ENCODE measurements at regions not wholly inside any gene's neighbourhood (a gene's known extent, or its start where the extent isn't known, plus 50 kb on each side); places are given as distances from the start of the nearest gene placed in this dataset.

DNA sequence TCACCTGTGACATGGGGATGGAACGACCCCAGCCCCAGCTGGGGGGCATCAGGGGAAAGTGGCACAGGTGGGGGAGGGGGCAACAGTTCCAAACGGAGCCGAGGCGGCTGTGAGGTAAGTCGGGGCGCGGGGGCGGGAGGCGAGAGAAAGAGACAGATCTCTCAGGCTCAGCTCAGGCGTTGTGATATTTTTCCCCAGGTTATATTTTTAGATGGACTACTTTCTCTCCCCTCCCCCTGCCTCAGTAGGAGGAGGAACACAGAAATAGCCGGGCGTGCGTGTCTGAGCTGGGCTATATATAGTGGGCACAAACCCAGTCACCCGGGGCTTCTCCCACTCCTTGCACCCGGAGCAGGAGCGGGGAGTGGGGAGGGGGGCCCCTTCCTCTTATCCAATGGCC is 91.0 kb upstream of the LINGO1 start:
- H3K27me3 ChIP-seq: peaks cover 0 to 10% (median 0%) of the 10 kb centered on the region in 9 donors
- H3K9me3 ChIP-seq: no peaks in the 10 kb centered on the region
- ATAC-seq (peak in 3 of 4 donors; percentile 35 to 75 (median 69)), DNase-seq (peak in 1 of 5 donors; percentile 39)
- intact Hi-C loops (cut with DNase I): no loop called here
- no peak overlapping the region for H3K27ac ChIP-seq
- WGBS, 4 donors: 35 to 66% (median 54%) methylated on average over 16 of the region's 16 CpGs
- H3K36me3 ChIP-seq: no peaks in the 10 kb centered on the region
- no peak overlapping the region for H3K4me3 ChIP-seq
- TF ChIP-seq CTCF (IDR thresholded peaks at IDR 0.05) (no peak), POLR2A (IDR thresholded peaks at IDR 0.05) (no peak)
- H3K4me1 ChIP-seq: peaks cover 0 to 7% (median 0%) of the 10 kb centered on the region in 12 donors

DNA sequence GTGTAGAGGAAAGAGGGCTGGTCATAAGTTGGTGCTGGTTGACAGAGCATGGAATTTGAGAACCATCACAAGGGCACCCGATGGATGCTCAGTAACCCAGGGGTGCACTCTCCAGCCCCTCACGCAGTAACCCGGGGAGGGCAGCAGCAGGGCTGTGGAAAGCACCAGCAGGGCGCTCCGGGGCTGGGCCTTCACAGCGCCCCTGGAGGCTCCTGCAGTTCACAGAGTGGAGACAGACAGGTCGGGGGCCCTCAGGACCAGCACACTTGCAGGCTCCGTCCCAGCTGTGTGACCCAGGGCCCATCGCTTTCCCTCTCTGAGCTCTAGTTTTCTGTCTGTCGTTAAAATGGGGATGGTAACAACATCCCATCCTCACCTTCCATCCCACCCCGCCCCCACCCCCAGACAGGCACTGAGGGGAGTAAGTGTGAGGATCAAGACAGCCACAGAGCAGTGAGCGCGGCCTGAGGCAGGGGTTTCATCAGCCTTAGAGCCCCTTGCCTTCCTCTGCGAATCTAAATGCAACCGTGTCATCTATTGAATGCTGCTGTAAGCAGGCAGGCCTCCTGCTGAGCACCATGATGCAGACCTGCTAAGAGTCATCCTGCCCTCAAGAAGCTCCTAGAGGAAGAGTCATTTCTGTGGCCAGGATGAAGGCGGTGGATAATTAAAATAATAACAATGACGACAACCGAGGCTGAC is 90.2 kb upstream of the LINGO1 start:
- TF ChIP-seq POLR2A (IDR thresholded peaks at IDR 0.05): no peak
- no peak for TF ChIP-seq CTCF (IDR thresholded peaks at IDR 0.05)
- DNase-seq: no peak
- Histone ChIP-seq H3K36me3 (no peaks in the 10 kb centered on the region), H3K4me1 (peaks cover 0 to 7% (median 0%) of the 10 kb centered on the region in 12 donors), H3K27ac (no peak overlapping the region), H3K4me3 (no peak overlapping the region), H3K9me3 (no peaks in the 10 kb centered on the region), H3K27me3 (peaks cover 0 to 10% (median 0%) of the 10 kb centered on the region in 9 donors)
- intact Hi-C loops (cut with DNase I): no loop called here
- no peak for ATAC-seq
- 63 to 74% (median 71%) methylated on average over 18 of the region's 18 CpGs for WGBS, 4 donors

GRCh38 chr15:77721963-77722362 is 89.3 kb upstream of the LINGO1 start:
- ATAC-seq (no peak), DNase-seq (no peak)
- WGBS, 4 donors: 67 to 76% (median 74%) methylated on average over 7 of the region's 7 CpGs
- H3K27ac ChIP-seq: no peak overlapping the region
- H3K27me3 ChIP-seq: peaks cover 0 to 10% (median 0%) of the 10 kb centered on the region in 9 donors
- no peaks in the 10 kb centered on the region for H3K9me3 ChIP-seq
- intact Hi-C loops (cut with DNase I): no loop called here
- no peak for TF ChIP-seq POLR2A (IDR thresholded peaks at IDR 0.05)
- TF ChIP-seq CTCF (IDR thresholded peaks at IDR 0.05): no peak
- no peak overlapping the region for H3K4me3 ChIP-seq
- peaks cover 0 to 7% (median 0%) of the 10 kb centered on the region in 12 donors for H3K4me1 ChIP-seq
- no peaks in the 10 kb centered on the region for H3K36me3 ChIP-seq

GRCh38 chr15:77720655-77721054 is 87.9 kb upstream of the LINGO1 start:
- Histone ChIP-seq H3K4me1 (peaks cover 0 to 7% (median 0%) of the 10 kb centered on the region in 12 donors), H3K27ac (no peak overlapping the region), H3K9me3 (no peaks in the 10 kb centered on the region), H3K36me3 (no peaks in the 10 kb centered on the region), H3K27me3 (peaks cover 0 to 13% (median 1%) of the 10 kb centered on the region in 9 donors), H3K4me3 (no peak overlapping the region)
- 60 to 69% (median 62%) methylated on average over 10 of the region's 10 CpGs for WGBS, 4 donors
- intact Hi-C loops (cut with DNase I): no loop called here
- no peak for DNase-seq
- TF ChIP-seq CTCF (IDR thresholded peaks at IDR 0.05) (no peak), POLR2A (IDR thresholded peaks at IDR 0.05) (no peak)
- ATAC-seq: no peak

Data from heart left ventricle (tissue), 16 donors.